ENCODE measurements at regions not wholly inside any gene's neighbourhood (a gene's known extent, or its start where the extent isn't known, plus 50 kb on each side); places are given as distances from the start of the nearest gene placed in this dataset.

GRCh38 chr12:77642246-77642645, 188.4 kb upstream of the NAV3 start:
- no peak overlapping the region for H3K4me3 Mint-ChIP-seq (ENCODE audit: unreplicated experiment)
- no peak for DNase-seq (ENCODE audit: unreplicated experiment)
- H3K9me3 Mint-ChIP-seq (ENCODE audit: unreplicated experiment), result no peaks in the 10 kb centered on the region
- CTCF ChIA-PET, result interaction anchor here (0.8 kb wide), 1 partner anchor 27 kb away, joined by 3 read pairs; no protein-coding TSS in a partner anchor
- no peaks in the 10 kb centered on the region for H3K36me3 Mint-ChIP-seq (ENCODE audit: insufficient read depth, unreplicated experiment)
- H3K27me3 Mint-ChIP-seq (ENCODE audit: insufficient read depth, unreplicated experiment), result no peaks in the 10 kb centered on the region
- intact Hi-C loops (cut with micrococcal nuclease), result no loop called here
- BruUV-seq (replicated peaks), result no TSS peak
- POLR2A ChIA-PET, result no interaction called here
- no peaks in the 10 kb centered on the region for H3K4me1 Mint-ChIP-seq (ENCODE audit: insufficient read depth, unreplicated experiment)
- no peak for TF ChIP-seq CTCF (IDR thresholded peaks at IDR 0.05; ENCODE audit: unreplicated experiment)
- H3K27ac Mint-ChIP-seq (ENCODE audit: low read depth, unreplicated experiment), result no peak overlapping the region

- Mint-ChIP-seq H3K4me3 (ENCODE audit: unreplicated experiment) (no peak overlapping the region), H3K9me3 (ENCODE audit: unreplicated experiment) (no peaks in the 10 kb centered on the region), H3K27ac (ENCODE audit: low read depth, unreplicated experiment) (no peak overlapping the region), H3K27me3 (ENCODE audit: insufficient read depth, unreplicated experiment) (no peaks in the 10 kb centered on the region), H3K36me3 (ENCODE audit: insufficient read depth, unreplicated experiment) (no peaks in the 10 kb centered on the region), H3K4me1 (ENCODE audit: insufficient read depth, unreplicated experiment) (no peaks in the 10 kb centered on the region)
- no peak for DNase-seq (ENCODE audit: unreplicated experiment)
- intact Hi-C loops (cut with micrococcal nuclease), result no loop called here
- CTCF ChIA-PET, result interaction anchor here (0.5 kb wide), 1 partner anchor 45 kb away, joined by 3 read pairs; no protein-coding TSS in a partner anchor
- BruUV-seq (replicated peaks), result no TSS peak
- POLR2A ChIA-PET, result no interaction called here
- TF ChIP-seq CTCF (IDR thresholded peaks at IDR 0.05; ENCODE audit: unreplicated experiment), result no peak
These were observed 190.3 kb upstream of the NAV3 start for GRCh38 chr12:77640356-77640755.

GRCh38 chr12:77630790-77631445, 199.8 kb upstream of the NAV3 start:
- ChIA-PET CTCF (interaction anchor here (0.5 to 0.9 kb wide), 3 partner anchors 17 to 472 kb away, joined by 3 to 4 read pairs (median 3); no protein-coding TSS in a partner anchor), POLR2A (interaction anchor here (1.7 kb wide), 1 partner anchor 13 kb away, joined by 5 read pairs; no protein-coding TSS in a partner anchor)

GRCh38 chr12:77630344-77630743, 200.3 kb upstream of the NAV3 start:
- ChIA-PET CTCF (interaction anchor here (0.5 to 0.7 kb wide), 2 partner anchors 105 to 472 kb away, joined by 3 read pairs; no protein-coding TSS in a partner anchor), POLR2A (interaction anchor here (0.7 to 1.7 kb wide), 2 partner anchors 14 to 459 kb away, joined by 3 to 5 read pairs; no protein-coding TSS in a partner anchor)
- BruUV-seq (replicated peaks), result no TSS peak
- H3K27ac Mint-ChIP-seq (ENCODE audit: low read depth, unreplicated experiment), result no peak overlapping the region
- no peak for TF ChIP-seq CTCF (IDR thresholded peaks at IDR 0.05; ENCODE audit: unreplicated experiment)
- peaks cover 5% of the 10 kb centered on the region for H3K4me1 Mint-ChIP-seq (ENCODE audit: insufficient read depth, unreplicated experiment)
- intact Hi-C loops (cut with micrococcal nuclease), result no loop called here
- DNase-seq (ENCODE audit: unreplicated experiment), result no peak
- no peak overlapping the region for H3K4me3 Mint-ChIP-seq (ENCODE audit: unreplicated experiment)
- no peaks in the 10 kb centered on the region for H3K9me3 Mint-ChIP-seq (ENCODE audit: unreplicated experiment)
- no peaks in the 10 kb centered on the region for H3K36me3 Mint-ChIP-seq (ENCODE audit: insufficient read depth, unreplicated experiment)
- no peaks in the 10 kb centered on the region for H3K27me3 Mint-ChIP-seq (ENCODE audit: insufficient read depth, unreplicated experiment)

More at GRCh38 chr12:77630790-77631445, 199.8 kb upstream of the NAV3 start:
- Mint-ChIP-seq H3K36me3 (ENCODE audit: insufficient read depth, unreplicated experiment) (no peaks in the 10 kb centered on the region), H3K9me3 (ENCODE audit: unreplicated experiment) (no peaks in the 10 kb centered on the region), H3K27me3 (ENCODE audit: insufficient read depth, unreplicated experiment) (no peaks in the 10 kb centered on the region), H3K4me1 (ENCODE audit: insufficient read depth, unreplicated experiment) (no peaks in the 10 kb centered on the region), H3K4me3 (ENCODE audit: unreplicated experiment) (no peak overlapping the region), H3K27ac (ENCODE audit: low read depth, unreplicated experiment) (no peak overlapping the region)
- BruUV-seq (replicated peaks), result no TSS peak
- intact Hi-C loops (cut with micrococcal nuclease), result no loop called here
- TF ChIP-seq CTCF (IDR thresholded peaks at IDR 0.05; ENCODE audit: unreplicated experiment), result no peak
- no peak for DNase-seq (ENCODE audit: unreplicated experiment)
